SK-N-SH treated with all-trans-retinoic acid at 6 μM for 48 hours (cell line): ENCODE measurements at regions not wholly inside any gene's neighbourhood (a gene's known extent, or its start where the extent isn't known, plus 50 kb on each side); places are given as distances from the start of the nearest gene placed in this dataset.

Experiments
- ATAC-seq: fragments of 200-7000 bp; cut with Tn5 transposase; 3 replicates; pipeline ENCODE4 v1.9.1; 2020; ENCODE audit warnings: mild to moderate bottlenecking, moderate library complexity
- ARNTL ChIP-seq: fragments of 450-650 bp; formaldehyde crosslinking; IDR thresholded peaks from 2 replicates; pipeline ENCODE4 v1.5.0; 2020; ENCODE audit warnings: low read depth, mild to moderate bottlenecking, moderate library complexity, borderline replicate concordance
- BACH2 ChIP-seq: fragments of 250-450 bp; sonication (Bioruptor Pico); IDR thresholded peaks from 2 replicates; pipeline ENCODE4 v1.9.0; 2021; ENCODE audit warnings: mild to moderate bottlenecking, borderline replicate concordance
- CSDC2 ChIP-seq: fragments of 250-450 bp; sonication (Bioruptor Pico); IDR thresholded peaks from 2 replicates; pipeline ENCODE4 v1.5.0; 2020; ENCODE audit warnings: mild to moderate bottlenecking, moderate library complexity
- CSRNP3 ChIP-seq: fragments of 250-450 bp; sonication (Bioruptor Pico); IDR thresholded peaks from 2 replicates; pipeline ENCODE4 v1.5.1; 2021; ENCODE audit warnings: mild to moderate bottlenecking, moderate library complexity
- ESRRG ChIP-seq: fragments of 250-450 bp; sonication (Bioruptor Pico); IDR thresholded peaks from 2 replicates; pipeline ENCODE4 v1.6.1; 2021; ENCODE audit warnings: mild to moderate bottlenecking
- GLIS3 ChIP-seq: fragments of 250-450 bp; sonication (Bioruptor Pico); IDR thresholded peaks from 2 replicates; pipeline ENCODE4 v1.5.0; 2020; ENCODE audit warnings: mild to moderate bottlenecking, moderate library complexity
- ISL1 ChIP-seq: fragments of 250-450 bp; sonication (Bioruptor Pico); IDR thresholded peaks from 2 replicates; pipeline ENCODE4 v2.1.2; 2022; ENCODE audit warnings: mild to moderate bottlenecking, moderate library complexity
- OSR1 ChIP-seq: fragments of 250-450 bp; sonication (Bioruptor Pico); IDR thresholded peaks from 2 replicates; pipeline ENCODE4 v1.8.0; 2022; ENCODE audit warnings: moderate library complexity, mild to moderate bottlenecking, inconsistent platforms
- POU6F1 ChIP-seq: fragments of 250-450 bp; sonication (Bioruptor Pico); IDR thresholded peaks from 2 replicates; pipeline ENCODE4 v1.8.0; 2021; ENCODE audit warnings: low read depth, mild to moderate bottlenecking, moderate library complexity, borderline replicate concordance
- PPARA ChIP-seq: fragments of 250-450 bp; sonication (Bioruptor Pico); IDR thresholded peaks from 2 replicates; pipeline ENCODE4 v1.5.0; 2020; ENCODE audit warnings: mild to moderate bottlenecking, borderline replicate concordance
- RARB ChIP-seq: fragments of 250-450 bp; sonication (Bioruptor Pico); IDR thresholded peaks from 2 replicates; pipeline ENCODE4 v1.8.0; 2021; ENCODE audit warnings: mild to moderate bottlenecking, moderate library complexity
- SNAI2 ChIP-seq: fragments of 250-450 bp; sonication (Bioruptor Pico); IDR thresholded peaks from 2 replicates; pipeline ENCODE4 v1.5.0; 2020; ENCODE audit warnings: mild to moderate bottlenecking, moderate library complexity
- TCF4 ChIP-seq: fragments of 250-450 bp; sonication (Bioruptor Pico); IDR thresholded peaks from 2 replicates; pipeline ENCODE4 v1.8.0; 2021; ENCODE audit warnings: mild to moderate bottlenecking, moderate library complexity, borderline replicate concordance
- TOX ChIP-seq: fragments of 250-450 bp; sonication (Bioruptor Pico); IDR thresholded peaks from 2 replicates; pipeline ENCODE4 v1.8.0; 2021; ENCODE audit warnings: mild to moderate bottlenecking, moderate library complexity, borderline replicate concordance
- TSHZ2 ChIP-seq: fragments of 250-450 bp; sonication (Bioruptor Pico); IDR thresholded peaks from 2 replicates; pipeline ENCODE4 v1.5.0; 2020; ENCODE audit warnings: mild to moderate bottlenecking, moderate library complexity
- ZC3H10 ChIP-seq: fragments of 250-450 bp; sonication (Bioruptor Pico); IDR thresholded peaks from 2 replicates; pipeline ENCODE4 v1.5.1; 2021; ENCODE audit warnings: mild to moderate bottlenecking, moderate library complexity
- ZFP3 ChIP-seq: fragments of 250-450 bp; sonication (Bioruptor Pico); IDR thresholded peaks from 2 replicates; pipeline ENCODE4 v1.5.0; 2020; ENCODE audit warnings: mild to moderate bottlenecking, moderate library complexity
- ZFP30 ChIP-seq: fragments of 450-650 bp; formaldehyde crosslinking; IDR thresholded peaks from 2 replicates; pipeline ENCODE4 v1.5.0; 2022; ENCODE audit warnings: mild to moderate bottlenecking, moderate library complexity
- ZNF565 ChIP-seq: fragments of 450-650 bp; formaldehyde crosslinking; conservative IDR thresholded peaks from 2 replicates; pipeline ENCODE4 v1.5.0; 2020; ENCODE audit warnings: low read depth, mild to moderate bottlenecking, moderate library complexity
- ZNF70 ChIP-seq: fragments of 450-650 bp; formaldehyde crosslinking; IDR thresholded peaks from 2 replicates; pipeline ENCODE4 v1.5.0; 2020; ENCODE audit warnings: mild to moderate bottlenecking, moderate library complexity
- ZNF8 ChIP-seq: fragments of 450-650 bp; formaldehyde crosslinking; IDR thresholded peaks from 2 replicates; pipeline ENCODE4 v1.5.0; 2020; ENCODE audit warnings: mild to moderate bottlenecking, moderate library complexity
- TF ChIP-seq, protein P1 (sequence below): fragments of 250-450 bp; sonication (Bioruptor Pico); IDR thresholded peaks from 2 replicates; pipeline ENCODE4 v1.5.1; 2020; ENCODE audit warnings: low read depth, mild to moderate bottlenecking, moderate library complexity

GRCh38 chr21:16832791-16833190, 680.1 kb upstream of the CXADR start:
- TF ChIP-seq ZFP3: no peak
- no peak for TF ChIP-seq CSRNP3 (CRISPR knock-in tag)
- TF ChIP-seq POU6F1 (CRISPR knock-in tag): no peak
- no peak for TF ChIP-seq ZNF8 (CRISPR knock-in tag)
- no peak for TF ChIP-seq ARNTL (CRISPR knock-in tag)
- TF ChIP-seq ZFP30 (CRISPR knock-in tag): no peak
- TF ChIP-seq RARB (CRISPR knock-in tag): no peak
- no peak for TF ChIP-seq BACH2 (CRISPR knock-in tag)
- no peak for TF ChIP-seq ESRRG
- TF ChIP-seq, protein P1, sequence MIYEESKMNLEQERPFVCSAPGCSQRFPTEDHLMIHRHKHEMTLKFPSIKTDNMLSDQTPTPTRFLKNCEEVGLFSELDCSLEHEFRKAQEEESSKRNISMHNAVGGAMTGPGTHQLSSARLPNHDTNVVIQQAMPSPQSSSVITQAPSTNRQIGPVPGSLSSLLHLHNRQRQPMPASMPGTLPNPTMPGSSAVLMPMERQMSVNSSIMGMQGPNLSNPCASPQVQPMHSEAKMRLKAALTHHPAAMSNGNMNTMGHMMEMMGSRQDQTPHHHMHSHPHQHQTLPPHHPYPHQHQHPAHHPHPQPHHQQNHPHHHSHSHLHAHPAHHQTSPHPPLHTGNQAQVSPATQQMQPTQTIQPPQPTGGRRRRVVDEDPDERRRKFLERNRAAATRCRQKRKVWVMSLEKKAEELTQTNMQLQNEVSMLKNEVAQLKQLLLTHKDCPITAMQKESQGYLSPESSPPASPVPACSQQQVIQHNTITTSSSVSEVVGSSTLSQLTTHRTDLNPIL (CRISPR knock-in tag): no peak
- TF ChIP-seq TCF4 (CRISPR knock-in tag): no peak
- TF ChIP-seq OSR1 (CRISPR knock-in tag): no peak
- no peak for TF ChIP-seq ZC3H10 (CRISPR knock-in tag)
- TF ChIP-seq PPARA (CRISPR knock-in tag): no peak
- no peak for TF ChIP-seq ISL1 (CRISPR knock-in tag)
- TF ChIP-seq ZNF565 (CRISPR knock-in tag): no peak
- TF ChIP-seq, all 23 proteins: peak for 0
- ATAC-seq: no peak

DNA sequence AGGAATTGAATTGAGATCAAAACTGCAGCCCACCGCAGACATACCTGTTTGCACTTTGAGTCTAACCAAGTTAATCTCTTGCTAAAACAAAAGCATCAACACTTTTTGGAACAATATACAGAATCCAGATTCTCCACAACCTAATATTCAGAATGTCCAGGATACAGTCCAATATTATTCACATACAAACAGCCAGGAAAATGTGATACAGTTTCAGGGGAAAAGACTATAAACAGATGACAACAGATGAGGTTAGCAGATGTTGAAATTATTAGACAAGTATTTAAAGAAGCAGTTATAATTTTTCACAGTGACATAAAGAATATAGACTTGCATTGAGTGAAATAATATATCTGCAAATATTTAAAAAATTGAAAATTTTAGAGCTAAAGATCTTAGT, 678.1 kb upstream of the CXADR start:
- no peak for TF ChIP-seq BACH2 (CRISPR knock-in tag)
- no peak for TF ChIP-seq CSRNP3 (CRISPR knock-in tag)
- no peak for ATAC-seq

- peak; percentile 90 for ATAC-seq
- TF ChIP-seq BACH2 (CRISPR knock-in tag): no peak
- no peak for TF ChIP-seq ISL1 (CRISPR knock-in tag)
- TF ChIP-seq OSR1 (CRISPR knock-in tag): no peak
- TF ChIP-seq ZNF8 (CRISPR knock-in tag): no peak
These were observed 675.5 kb upstream of the CXADR start for GRCh38 chr21:16837321-16837720.

DNA sequence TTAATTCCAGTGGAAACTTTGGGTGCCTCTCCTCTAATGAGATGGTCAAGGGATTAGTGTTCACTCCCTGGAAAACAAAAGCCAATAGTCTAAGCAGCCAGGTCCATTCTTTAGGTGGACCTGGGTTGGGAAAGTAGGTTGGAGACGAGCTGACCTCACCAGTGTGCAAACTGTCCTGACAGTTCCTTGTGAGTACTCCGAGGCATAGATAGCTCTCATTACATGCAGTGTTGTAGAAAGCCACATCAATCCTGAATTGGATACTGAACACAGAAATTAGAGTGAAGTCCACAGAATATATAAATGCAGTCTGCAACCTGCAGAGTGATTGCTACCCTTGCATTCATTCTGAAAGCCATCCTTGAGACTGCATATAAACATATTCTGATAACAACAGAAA, 675.1 kb upstream of the CXADR start:
- ATAC-seq: peak; percentile 57
- TF ChIP-seq ZC3H10 (CRISPR knock-in tag) (no peak), ISL1 (CRISPR knock-in tag) (no peak), ESRRG (no peak), ZFP3 (no peak), ARNTL (CRISPR knock-in tag) (no peak), BACH2 (CRISPR knock-in tag) (no peak), PPARA (CRISPR knock-in tag) (no peak), POU6F1 (CRISPR knock-in tag) (no peak), OSR1 (CRISPR knock-in tag) (no peak), TSHZ2 (CRISPR knock-in tag) (no peak), TOX (no peak), SNAI2 (CRISPR knock-in tag) (no peak), GLIS3 (CRISPR knock-in tag) (no peak), TCF4 (CRISPR knock-in tag) (no peak), ZNF70 (CRISPR knock-in tag) (no peak), CSDC2 (CRISPR knock-in tag) (no peak), ZNF565 (CRISPR knock-in tag) (no peak), ZNF8 (CRISPR knock-in tag) (no peak), ZFP30 (CRISPR knock-in tag) (no peak)
- TF ChIP-seq, protein P1 (CRISPR knock-in tag): no peak
